Subcutaneous abdominal adipose tissue (tissue), 5 donors: ENCODE measurements at regions not wholly inside any gene's neighbourhood (a gene's known extent, or its start where the extent isn't known, plus 50 kb on each side); places are given as distances from the start of the nearest gene placed in this dataset.
A peak's percentile ranks its signal among the peaks of the same experiment; 100 is the strongest.
"Not testable (repeated sequence)": the region's sequence is repeated elsewhere in the genome, so short reads cannot be mapped to it uniquely, and the experiment has no call there.

Experiments
- H3K27ac ChIP-seq: one replicate; pipeline ENCODE4 v1.7.0; 2013; ENCODE audit warnings: low read depth, mild to moderate bottlenecking, inconsistent platforms, low read length, moderate library complexity
- H3K27me3 ChIP-seq, 5 donors: one replicate each; pipeline ENCODE4 v1.7.0; 2013; ENCODE audit warnings: low read length in 5 of 5, inconsistent platforms in 1 of 5; ENCODE audit not compliant: control insufficient read depth in 5 of 5, insufficient read depth in 4 of 5
- H3K36me3 ChIP-seq, 5 donors: one replicate each; pipeline ENCODE4 v1.7.0; 2013; ENCODE audit warnings: low read length in 5 of 5; ENCODE audit not compliant: control insufficient read depth in 5 of 5, insufficient read depth in 5 of 5
- H3K4me1 ChIP-seq, 5 donors: one replicate each; pipeline ENCODE4 v1.7.0; 2013; ENCODE audit warnings: low read length in 5 of 5, mild to moderate bottlenecking in 3 of 5, moderate library complexity in 1 of 5; ENCODE audit not compliant: control insufficient read depth in 5 of 5, insufficient read depth in 5 of 5
- H3K4me3 ChIP-seq, 5 donors: one replicate each; pipeline ENCODE4 v1.7.0; 2013; ENCODE audit warnings: low read length in 5 of 5, low read depth in 1 of 5
- H3K9ac ChIP-seq, 5 donors: one replicate each; pipeline ENCODE4 v1.7.0; 2013; ENCODE audit warnings: low read length in 5 of 5, mild to moderate bottlenecking in 4 of 5, moderate library complexity in 3 of 5
- H3K9me3 ChIP-seq, 5 donors: one replicate each; pipeline ENCODE4 v1.7.0; 2013; ENCODE audit warnings: low read length in 5 of 5; ENCODE audit not compliant: control insufficient read depth in 5 of 5
- donor health status: healthy.
- donor health status: healthy.
- donor health status: healthy.
- donor health status: healthy.
- donor health status: healthy.

- Histone ChIP-seq H3K9ac (no peak overlapping the region), H3K27ac (no peak overlapping the region), H3K4me1 (no peaks in the 10 kb centered on the region), H3K4me3 (no peak overlapping the region), H3K9me3 (no peaks in the 10 kb centered on the region), H3K27me3 (no peaks in the 10 kb centered on the region), H3K36me3 (no peaks in the 10 kb centered on the region)
These were observed 103.9 kb downstream of the ZBTB18 start for GRCh38 chr1:244154872-244155531.

DNA sequence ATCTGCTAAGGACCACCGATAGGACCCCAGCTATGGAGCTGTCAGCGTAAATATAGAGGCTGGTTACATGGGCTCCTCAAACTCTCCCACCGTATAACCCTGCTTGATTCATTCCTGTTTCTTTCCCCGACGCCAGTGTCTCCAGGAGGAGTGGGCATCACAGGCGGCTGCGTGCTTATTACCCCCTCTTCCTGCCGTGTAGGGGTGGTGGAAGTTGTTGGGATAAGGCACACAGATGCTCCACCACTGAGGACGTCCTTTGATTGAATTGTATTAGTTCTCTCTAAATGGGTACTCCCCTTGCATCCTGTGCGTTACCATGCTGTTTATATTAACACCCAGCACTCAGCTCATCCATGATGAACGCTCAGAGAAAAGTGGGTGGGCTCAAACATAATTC lies 104.6 kb downstream of the ZBTB18 start:
- H3K4me3 ChIP-seq, result no peak overlapping the region
- no peaks in the 10 kb centered on the region for H3K27me3 ChIP-seq
- no peak overlapping the region for H3K9ac ChIP-seq
- no peaks in the 10 kb centered on the region for H3K36me3 ChIP-seq
- H3K9me3 ChIP-seq, result no peaks in the 10 kb centered on the region
- H3K4me1 ChIP-seq, result no peaks in the 10 kb centered on the region
- no peak overlapping the region for H3K27ac ChIP-seq

DNA sequence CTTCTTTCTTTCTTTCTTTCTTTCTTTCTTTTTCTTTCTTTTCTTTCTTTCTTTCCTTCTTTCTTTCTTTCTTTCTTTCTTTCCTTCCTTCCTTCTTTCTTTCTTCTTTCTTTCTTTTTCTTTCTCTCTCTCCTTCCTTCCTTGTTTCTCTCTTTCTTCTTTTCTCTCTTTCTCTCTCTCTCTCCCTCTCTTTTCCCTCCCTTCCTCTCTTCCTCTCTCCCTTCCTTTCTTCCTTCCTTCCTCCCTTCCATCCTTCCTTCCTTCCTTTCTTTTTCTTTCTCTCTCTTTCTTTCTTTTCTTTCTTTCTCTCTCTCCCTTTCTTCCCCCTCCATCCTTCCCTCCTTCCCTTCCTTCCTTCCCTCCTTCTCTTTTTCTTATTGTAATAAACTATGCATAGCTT lies 105.5 kb downstream of the ZBTB18 start:
- not testable (repeated sequence) for H3K27me3 ChIP-seq, H3K4me1 ChIP-seq, H3K36me3 ChIP-seq, H3K27ac ChIP-seq, H3K9ac ChIP-seq, H3K9me3 ChIP-seq, H3K4me3 ChIP-seq

- no peak overlapping the region for H3K9ac ChIP-seq
These were observed 106.8 kb downstream of the ZBTB18 start for GRCh38 chr1:244157731-244158438.

DNA sequence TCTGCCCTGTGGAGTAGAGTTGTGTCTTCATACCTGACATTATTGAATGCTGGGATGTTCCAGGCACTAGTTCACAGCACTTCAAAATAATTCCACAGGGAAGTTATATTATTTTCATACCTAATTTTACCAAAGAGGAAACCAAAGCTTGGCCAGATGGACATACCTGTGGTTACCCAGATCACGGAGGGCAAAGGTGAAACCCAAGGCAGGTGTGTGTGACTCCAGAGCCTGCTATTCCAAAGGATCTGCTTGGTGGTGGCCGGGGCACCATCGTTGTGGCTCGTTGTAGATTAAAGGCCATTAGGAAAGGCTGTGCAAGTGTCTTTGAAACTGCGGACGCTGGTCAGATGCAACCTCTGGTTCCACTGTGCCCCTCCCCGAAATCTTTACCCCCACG lies 108.6 kb downstream of the ZBTB18 start:
- Histone ChIP-seq H3K27ac (no peak overlapping the region), H3K4me1 (peaks cover 0 to 16% (median 0%) of the 10 kb centered on the region in 5 donors), H3K9me3 (no peaks in the 10 kb centered on the region), H3K9ac (no peak overlapping the region), H3K36me3 (no peaks in the 10 kb centered on the region), H3K27me3 (no peaks in the 10 kb centered on the region), H3K4me3 (no peak overlapping the region)

More at GRCh38 chr1:244157731-244158438, 106.8 kb downstream of the ZBTB18 start:
- Histone ChIP-seq H3K36me3 (no peaks in the 10 kb centered on the region), H3K9me3 (no peaks in the 10 kb centered on the region), H3K4me3 (no peak overlapping the region), H3K27me3 (no peaks in the 10 kb centered on the region), H3K27ac (no peak overlapping the region), H3K4me1 (peaks cover 0 to 2% (median 0%) of the 10 kb centered on the region in 5 donors)

- Histone ChIP-seq H3K9me3 (no peaks in the 10 kb centered on the region), H3K27me3 (no peaks in the 10 kb centered on the region), H3K4me3 (no peak overlapping the region), H3K36me3 (no peaks in the 10 kb centered on the region), H3K4me1 (peaks cover 0 to 18% (median 0%) of the 10 kb centered on the region in 5 donors), H3K9ac (no peak overlapping the region), H3K27ac (no peak overlapping the region)
These were observed 109.6 kb downstream of the ZBTB18 start for GRCh38 chr1:244160455-244161235.

DNA sequence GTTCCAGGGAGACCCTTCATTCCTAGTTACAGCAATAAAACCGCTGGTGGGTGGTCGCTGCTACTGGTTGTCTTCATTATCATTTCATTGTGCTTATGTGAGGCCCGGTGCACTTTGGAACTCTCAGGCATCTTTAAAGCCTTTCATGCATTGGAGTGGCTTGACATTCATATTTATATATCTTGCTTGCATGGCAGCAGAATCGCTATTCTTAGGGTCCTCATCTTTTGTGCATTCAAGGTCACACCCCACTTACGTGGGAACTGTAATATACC lies 110.1 kb downstream of the ZBTB18 start:
- Histone ChIP-seq H3K4me3 (no peak overlapping the region), H3K9ac (no peak overlapping the region), H3K36me3 (no peaks in the 10 kb centered on the region), H3K9me3 (no peaks in the 10 kb centered on the region), H3K27me3 (no peaks in the 10 kb centered on the region), H3K27ac (no peak overlapping the region), H3K4me1 (peaks cover 0 to 18% (median 0%) of the 10 kb centered on the region in 5 donors)

DNA sequence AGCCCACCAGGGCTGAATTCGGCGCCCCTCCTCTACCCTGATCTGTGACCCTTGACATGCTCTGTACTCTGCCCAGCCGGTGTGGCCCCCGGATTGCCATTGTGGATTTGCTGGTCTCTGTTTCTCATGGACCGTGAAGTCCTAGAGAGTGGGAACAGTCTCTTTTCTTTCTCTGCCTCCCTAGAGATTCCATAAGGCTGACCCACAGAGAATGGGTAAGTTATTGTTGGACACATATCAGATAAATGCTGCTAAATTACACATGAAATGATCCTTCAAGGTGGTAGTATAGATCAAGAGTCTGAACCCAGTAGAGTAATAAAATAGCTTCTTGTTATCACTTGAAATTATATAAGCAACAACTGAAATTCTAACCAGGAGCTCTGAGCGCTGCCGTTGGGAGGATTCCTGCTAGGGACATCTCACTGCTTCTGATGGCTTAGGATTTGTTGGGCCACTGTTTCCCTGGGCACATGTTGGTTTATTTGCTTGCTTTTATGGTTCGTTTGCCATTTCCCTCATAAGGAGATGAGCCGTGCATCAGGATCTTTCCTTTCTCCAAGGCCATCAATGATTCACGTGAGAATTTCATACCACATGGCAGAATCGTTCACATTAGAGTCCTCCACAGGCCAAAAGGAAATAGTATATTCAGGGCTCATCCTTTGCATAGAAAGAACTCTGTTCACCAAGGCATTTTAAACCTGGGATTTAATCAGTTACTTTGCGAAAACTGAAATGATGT lies 111.9 kb downstream of the ZBTB18 start:
- no peak overlapping the region for H3K4me3 ChIP-seq
- no peaks in the 10 kb centered on the region for H3K36me3 ChIP-seq
- no peaks in the 10 kb centered on the region for H3K9me3 ChIP-seq
- H3K27me3 ChIP-seq, result no peaks in the 10 kb centered on the region
- peaks cover 0 to 18% (median 0%) of the 10 kb centered on the region in 5 donors for H3K4me1 ChIP-seq
- no peak overlapping the region for H3K9ac ChIP-seq
- peak overlapping the region; percentile 40 for H3K27ac ChIP-seq

DNA sequence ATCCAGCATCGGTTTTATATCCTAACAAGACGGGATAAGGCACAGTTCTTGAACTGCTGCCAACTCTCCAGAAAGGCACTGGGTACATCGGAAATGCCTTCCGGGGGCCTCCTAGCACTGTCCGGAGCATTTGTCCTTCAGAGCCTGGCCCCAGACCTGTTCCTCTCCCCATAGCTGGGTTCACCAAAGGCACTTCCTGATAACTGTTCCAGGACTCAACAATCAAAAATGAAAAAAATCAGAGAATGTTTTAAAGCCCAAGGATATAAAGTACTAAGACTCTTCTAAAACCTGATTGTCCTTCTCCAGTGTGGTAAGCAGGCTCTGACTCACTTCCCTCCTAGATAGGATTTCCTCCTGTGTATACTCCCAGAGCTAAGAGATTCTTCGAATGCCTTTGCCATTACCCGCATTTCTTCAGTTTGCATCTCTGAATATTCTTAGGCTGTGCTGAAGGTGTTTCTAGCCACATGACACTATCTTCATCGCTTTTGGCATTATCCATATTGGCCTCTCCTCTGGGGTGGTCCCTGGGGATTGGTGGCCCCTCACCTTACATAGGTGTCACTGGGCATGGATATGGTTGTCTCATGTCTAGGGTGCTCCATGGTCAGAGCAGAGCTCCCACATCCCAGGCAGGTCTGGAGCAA lies 112.9 kb downstream of the ZBTB18 start:
- H3K9ac ChIP-seq, result no peak overlapping the region
- H3K27ac ChIP-seq, result peak overlapping the region; percentile 40
- peaks cover 0 to 18% (median 0%) of the 10 kb centered on the region in 5 donors for H3K4me1 ChIP-seq
- no peaks in the 10 kb centered on the region for H3K27me3 ChIP-seq
- H3K9me3 ChIP-seq, result no peaks in the 10 kb centered on the region
- no peaks in the 10 kb centered on the region for H3K36me3 ChIP-seq
- H3K4me3 ChIP-seq, result no peak overlapping the region
